ENCODE measurements at regions not wholly inside any gene's neighbourhood (a gene's known extent, or its start where the extent isn't known, plus 50 kb on each side); places are given as distances from the start of the nearest gene placed in this dataset.

DNA sequence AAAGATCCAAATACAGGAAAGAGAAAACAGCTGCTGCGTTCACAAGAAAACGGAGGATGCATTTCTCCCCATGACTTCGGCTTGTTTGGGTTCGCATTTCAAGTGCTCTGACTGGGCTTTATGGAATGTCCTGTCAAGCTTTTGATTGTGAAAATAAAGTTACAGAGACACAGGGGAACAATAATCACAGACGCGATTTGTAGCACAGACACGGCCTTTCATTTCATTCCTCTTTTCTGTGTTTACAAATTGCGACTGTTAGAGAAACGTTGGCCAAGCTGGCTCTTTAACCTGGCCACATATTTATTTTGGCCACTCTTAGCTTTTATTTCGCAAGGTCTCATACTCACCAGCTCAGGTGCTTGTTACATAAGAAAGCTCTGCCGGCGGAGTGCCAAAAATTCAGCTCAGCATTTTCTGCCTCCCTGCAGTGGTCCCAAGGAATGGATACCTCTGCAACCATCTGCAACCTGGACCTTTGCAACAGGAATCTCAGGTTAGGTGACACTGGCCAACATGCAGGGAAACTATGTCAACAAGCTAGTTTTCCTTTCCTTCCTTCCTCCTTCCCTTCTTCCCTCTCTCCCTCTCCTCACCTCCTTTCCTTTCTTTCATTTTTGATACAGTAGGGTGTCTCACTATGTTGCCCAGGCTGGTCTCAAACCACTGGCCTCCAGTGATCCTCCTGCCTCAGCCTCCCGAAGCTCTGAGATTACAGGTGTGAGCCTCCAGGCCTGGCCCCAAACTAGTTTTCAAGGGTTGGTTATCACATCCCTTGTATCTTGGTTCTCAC, 58.2 kb upstream of the SLC45A1 start:
- TF ChIP-seq POLR2AphosphoS5 (IDR thresholded peaks at IDR 0.05; ENCODE audit: low read depth, low read length) (peak; percentile 56; the same call in 1 of the 2 replicates), TCF7L2 (IDR thresholded peaks at IDR 0.05; ENCODE audit: low read depth, low read length) (peak; percentile 77; the same call in 1 of the 2 replicates), SIN3A (IDR thresholded peaks at IDR 0.05; ENCODE audit: borderline replicate concordance, insufficient read depth, low read depth, low read length) (0 out of 2 replicates have a peak, but pooled peaks have one; percentile 65)
- TF ChIP-seq, protein P1, sequence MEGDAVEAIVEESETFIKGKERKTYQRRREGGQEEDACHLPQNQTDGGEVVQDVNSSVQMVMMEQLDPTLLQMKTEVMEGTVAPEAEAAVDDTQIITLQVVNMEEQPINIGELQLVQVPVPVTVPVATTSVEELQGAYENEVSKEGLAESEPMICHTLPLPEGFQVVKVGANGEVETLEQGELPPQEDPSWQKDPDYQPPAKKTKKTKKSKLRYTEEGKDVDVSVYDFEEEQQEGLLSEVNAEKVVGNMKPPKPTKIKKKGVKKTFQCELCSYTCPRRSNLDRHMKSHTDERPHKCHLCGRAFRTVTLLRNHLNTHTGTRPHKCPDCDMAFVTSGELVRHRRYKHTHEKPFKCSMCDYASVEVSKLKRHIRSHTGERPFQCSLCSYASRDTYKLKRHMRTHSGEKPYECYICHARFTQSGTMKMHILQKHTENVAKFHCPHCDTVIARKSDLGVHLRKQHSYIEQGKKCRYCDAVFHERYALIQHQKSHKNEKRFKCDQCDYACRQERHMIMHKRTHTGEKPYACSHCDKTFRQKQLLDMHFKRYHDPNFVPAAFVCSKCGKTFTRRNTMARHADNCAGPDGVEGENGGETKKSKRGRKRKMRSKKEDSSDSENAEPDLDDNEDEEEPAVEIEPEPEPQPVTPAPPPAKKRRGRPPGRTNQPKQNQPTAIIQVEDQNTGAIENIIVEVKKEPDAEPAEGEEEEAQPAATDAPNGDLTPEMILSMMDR (IDR thresholded peaks at IDR 0.05) = no peak
- TF ChIP-seq, protein P2, sequence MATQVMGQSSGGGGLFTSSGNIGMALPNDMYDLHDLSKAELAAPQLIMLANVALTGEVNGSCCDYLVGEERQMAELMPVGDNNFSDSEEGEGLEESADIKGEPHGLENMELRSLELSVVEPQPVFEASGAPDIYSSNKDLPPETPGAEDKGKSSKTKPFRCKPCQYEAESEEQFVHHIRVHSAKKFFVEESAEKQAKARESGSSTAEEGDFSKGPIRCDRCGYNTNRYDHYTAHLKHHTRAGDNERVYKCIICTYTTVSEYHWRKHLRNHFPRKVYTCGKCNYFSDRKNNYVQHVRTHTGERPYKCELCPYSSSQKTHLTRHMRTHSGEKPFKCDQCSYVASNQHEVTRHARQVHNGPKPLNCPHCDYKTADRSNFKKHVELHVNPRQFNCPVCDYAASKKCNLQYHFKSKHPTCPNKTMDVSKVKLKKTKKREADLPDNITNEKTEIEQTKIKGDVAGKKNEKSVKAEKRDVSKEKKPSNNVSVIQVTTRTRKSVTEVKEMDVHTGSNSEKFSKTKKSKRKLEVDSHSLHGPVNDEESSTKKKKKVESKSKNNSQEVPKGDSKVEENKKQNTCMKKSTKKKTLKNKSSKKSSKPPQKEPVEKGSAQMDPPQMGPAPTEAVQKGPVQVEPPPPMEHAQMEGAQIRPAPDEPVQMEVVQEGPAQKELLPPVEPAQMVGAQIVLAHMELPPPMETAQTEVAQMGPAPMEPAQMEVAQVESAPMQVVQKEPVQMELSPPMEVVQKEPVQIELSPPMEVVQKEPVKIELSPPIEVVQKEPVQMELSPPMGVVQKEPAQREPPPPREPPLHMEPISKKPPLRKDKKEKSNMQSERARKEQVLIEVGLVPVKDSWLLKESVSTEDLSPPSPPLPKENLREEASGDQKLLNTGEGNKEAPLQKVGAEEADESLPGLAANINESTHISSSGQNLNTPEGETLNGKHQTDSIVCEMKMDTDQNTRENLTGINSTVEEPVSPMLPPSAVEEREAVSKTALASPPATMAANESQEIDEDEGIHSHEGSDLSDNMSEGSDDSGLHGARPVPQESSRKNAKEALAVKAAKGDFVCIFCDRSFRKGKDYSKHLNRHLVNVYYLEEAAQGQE (IDR thresholded peaks at IDR 0.05; ENCODE audit: insufficient read depth in 1 of 2, low read depth in 2 of 2, low read length in 1 of 2) = no peak
- POLR2A ChIA-PET = interaction anchor here (0.5 to 0.6 kb wide), 2 partner anchors 93 to 171 kb away, joined by 5 to 9 read pairs; no protein-coding TSS in a partner anchor
- Histone ChIP-seq H3K36me3 (ENCODE audit: control insufficient read depth, insufficient read depth, low read length) (no peaks in the 10 kb centered on the region), H3K4me1 (ENCODE audit: control insufficient read depth, insufficient read depth, low read length) (peaks cover 34% of the 10 kb centered on the region), H3K9me3 (ENCODE audit: control insufficient read depth, insufficient read depth, low read depth, low read length) (no peaks in the 10 kb centered on the region), H3K27ac (ENCODE audit: low read length) (peak overlapping the region; percentile 97), H3K27me3 (ENCODE audit: control insufficient read depth, insufficient read depth, low read length) (no peaks in the 10 kb centered on the region), H3K4me3 (ENCODE audit: low read depth in 2 of 2, low read length in 2 of 2) (peak overlapping the region; percentile 4 to 25; a peak in 3 of 4 replicates)
- intact Hi-C loops (cut with micrococcal nuclease; ENCODE audit: unreplicated experiment) (no loop called here), in situ Hi-C loops (cut with HindIII; ENCODE audit: low pct_unique_long_range_greater_than_20kb, low sequenced_read_pairs) (no loop called here)
- ATAC-seq (peak; percentile 85), DNase-seq (ENCODE audit: low read depth, low spot score) (peak; percentile 81)
- CTCF ChIA-PET = interaction anchor here (0.6 kb wide), 1 partner anchor 1262 kb away, joined by 4 read pairs; no protein-coding TSS in a partner anchor
- BruUV-seq (replicated peaks) = no TSS peak

DNA sequence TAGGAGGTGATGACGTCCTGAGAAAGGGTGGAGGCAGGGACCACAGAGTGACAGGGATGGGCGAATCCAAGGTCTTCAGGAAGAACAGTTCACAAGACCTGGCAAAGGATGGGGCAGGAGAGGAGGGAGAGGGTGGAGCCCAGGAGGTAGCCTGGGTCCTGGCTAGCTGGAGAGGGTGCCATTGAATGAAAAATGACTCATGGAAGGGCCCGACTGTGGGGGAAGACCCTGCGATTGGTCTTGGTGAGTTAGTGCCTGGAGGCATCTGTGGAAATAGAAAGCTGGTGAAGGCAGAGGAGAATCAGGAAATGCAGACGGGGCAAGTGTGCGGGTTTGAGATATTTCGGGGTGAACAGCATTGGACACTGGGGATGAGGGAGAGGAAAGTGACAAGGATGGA, 60.3 kb upstream of the SLC45A1 start:
- ChIA-PET CTCF (interaction anchor here (0.6 kb wide), 1 partner anchor 11 kb away, joined by 6 read pairs; no protein-coding TSS in a partner anchor), POLR2A (interaction anchor here (0.9 kb wide), 1 partner anchor 44 kb away, joined by 3 read pairs; no protein-coding TSS in a partner anchor)
- intact Hi-C loops (cut with micrococcal nuclease; ENCODE audit: unreplicated experiment) = no loop called here
- no peaks in the 10 kb centered on the region for H3K36me3 ChIP-seq (ENCODE audit: control insufficient read depth, insufficient read depth, low read length)
- peak overlapping the region; percentile 97 for H3K27ac ChIP-seq (ENCODE audit: low read length)
- no TSS peak for BruUV-seq (replicated peaks)
- DNase-seq (ENCODE audit: low read depth, low spot score) (no peak), ATAC-seq (no peak)
- H3K4me1 ChIP-seq (ENCODE audit: control insufficient read depth, insufficient read depth, low read length) = peaks cover 36% of the 10 kb centered on the region
- TF ChIP-seq SIN3A (IDR thresholded peaks at IDR 0.05; ENCODE audit: borderline replicate concordance, insufficient read depth, low read depth, low read length) = no peak
- no peak for TF ChIP-seq TCF7L2 (IDR thresholded peaks at IDR 0.05; ENCODE audit: low read depth, low read length)
- TF ChIP-seq POLR2AphosphoS5 (IDR thresholded peaks at IDR 0.05; ENCODE audit: low read depth, low read length) = no peak
- TF ChIP-seq, protein P2 (IDR thresholded peaks at IDR 0.05; ENCODE audit: insufficient read depth in 1 of 2, low read depth in 2 of 2, low read length in 1 of 2) = no peak
- TF ChIP-seq, protein P1 (IDR thresholded peaks at IDR 0.05) = no peak
- in situ Hi-C loops (cut with HindIII; ENCODE audit: low pct_unique_long_range_greater_than_20kb, low sequenced_read_pairs) = no loop called here
- H3K9me3 ChIP-seq (ENCODE audit: control insufficient read depth, insufficient read depth, low read depth, low read length) = no peaks in the 10 kb centered on the region
- H3K27me3 ChIP-seq (ENCODE audit: control insufficient read depth, insufficient read depth, low read length) = no peaks in the 10 kb centered on the region
- H3K4me3 ChIP-seq (ENCODE audit: low read depth in 2 of 2, low read length in 2 of 2) = no peak overlapping the region
